Pons (tissue), 1 donor: ENCODE measurements at regions not wholly inside any gene's neighbourhood (a gene's known extent, or its start where the extent isn't known, plus 50 kb on each side); places are given as distances from the start of the nearest gene placed in this dataset.
A peak's percentile ranks its signal among the peaks of the same experiment; 100 is the strongest.

Experiments used
- DNase-seq: peaks from one replicate; pipeline ENCODE4 v3.0.0-alpha.2; 2016; ENCODE audit warnings: low spot score

- no peak for DNase-seq
Measured at GRCh38 chr13:97057176-97057575, 62.9 kb upstream of the OXGR1 start.

GRCh38 chr13:97058391-97058790 is 64.1 kb upstream of the OXGR1 start:
- no peak for DNase-seq

- no peak for DNase-seq
Measured at GRCh38 chr13:97058926-97059325, 64.7 kb upstream of the OXGR1 start.

GRCh38 chr13:97067017-97067895 is 73.0 kb upstream of the OXGR1 start:
- no peak for DNase-seq

GRCh38 chr13:97068151-97068550 is 73.9 kb upstream of the OXGR1 start:
- no peak for DNase-seq

- DNase-seq = no peak
Measured at GRCh38 chr13:97069050-97069815, 75.0 kb upstream of the OXGR1 start.

GRCh38 chr13:97072297-97072696 is 78.0 kb upstream of the OXGR1 start:
- DNase-seq = no peak

GRCh38 chr13:97074618-97075017 is 80.3 kb upstream of the OXGR1 start:
- DNase-seq = no peak

- DNase-seq = peak; percentile 11
Measured at GRCh38 chr13:97076898-97077297, 82.6 kb upstream of the OXGR1 start.

GRCh38 chr13:97077341-97077740 is 83.1 kb upstream of the OXGR1 start:
- DNase-seq = no peak

- DNase-seq = no peak
Measured at GRCh38 chr13:97079726-97080125, 85.5 kb upstream of the OXGR1 start.

- DNase-seq = no peak
Measured at GRCh38 chr13:97082461-97083207, 88.4 kb upstream of the OXGR1 start.

GRCh38 chr13:97091196-97091595 is 96.9 kb upstream of the OXGR1 start:
- no peak for DNase-seq

GRCh38 chr13:97100821-97101220 is 106.5 kb upstream of the OXGR1 start:
- DNase-seq = no peak

GRCh38 chr13:97101912-97102708 is 107.8 kb upstream of the OXGR1 start:
- no peak for DNase-seq

GRCh38 chr13:97106323-97106722 is 112.0 kb upstream of the OXGR1 start:
- DNase-seq = no peak

GRCh38 chr13:97107815-97108529 is 113.7 kb upstream of the OXGR1 start:
- DNase-seq = no peak

- no peak for DNase-seq
Measured at GRCh38 chr13:97108530-97108900, 113.6 kb upstream of the MBNL2 start.

GRCh38 chr13:97109256-97109655 is 112.9 kb upstream of the MBNL2 start:
- DNase-seq = no peak

GRCh38 chr13:97109841-97110492 is 112.2 kb upstream of the MBNL2 start:
- DNase-seq = peak; percentile 85

- no peak for DNase-seq
Measured at GRCh38 chr13:97110936-97111335, 111.2 kb upstream of the MBNL2 start.
